Testis (tissue), 2 donors: ENCODE measurements at regions not wholly inside any gene's neighbourhood (a gene's known extent, or its start where the extent isn't known, plus 50 kb on each side); places are given as distances from the start of the nearest gene placed in this dataset.

Source experiments
- DNase-seq: peaks from one replicate; pipeline ENCODE4 v3.0.0-alpha.2; 2019
- H3K27ac ChIP-seq, 2 donors: fragments of 200-600 bp; sonication (generic); one replicate each; pipeline ENCODE4 v1.5.1; 2019
- H3K27me3 ChIP-seq: fragments of 200-600 bp; sonication (generic); one replicate; pipeline ENCODE4 v1.5.1; 2019
- H3K36me3 ChIP-seq: fragments of 200-600 bp; sonication (generic); one replicate; pipeline ENCODE4 v1.5.1; 2017; ENCODE audit warnings: low read depth; ENCODE audit errors: missing control alignments
- H3K4me1 ChIP-seq: fragments of 200-600 bp; sonication (generic); one replicate; pipeline ENCODE4 v1.5.1; 2019
- H3K4me3 ChIP-seq, 2 donors: fragments of 200-600 bp; sonication (generic); one replicate each; pipeline ENCODE4 v1.5.1; 2017 to 2019
- H3K9me3 ChIP-seq: fragments of 200-600 bp; sonication (generic); one replicate; pipeline ENCODE4 v1.5.1; 2017
- POLR2A ChIP-seq: fragments of 450-650 bp; IDR thresholded peaks from one replicate; pipeline ENCODE4 v1.6.1; 2017; ENCODE audit warnings: antibody characterized with exemption, mild to moderate bottlenecking, moderate library complexity
- WGBS, 2 donors: methylation state at CpG; one replicate each; pipeline ENCODE4 v1.1.5; 2018; 5-methylcytosine and 5-hydroxymethylcytosine counted together
- intact Hi-C: fragments of 100-400 bp; cut with DNase I; formaldehyde crosslinking; loops from one replicate; pipeline ENCODE4 v1.15.1; 2023; ENCODE audit warnings: low total_unique reads
- TF ChIP-seq, protein P1 (sequence below), 3 experiments: fragments of 450-650 bp in 2 of 3; fragments of 200-600 bp in 1 of 3; sonication (generic) in 1 of 3; IDR thresholded peaks; one replicate each; pipeline ENCODE4 v1.5.1; 2016 to 2019; ENCODE audit warnings: antibody characterized with exemption in 3 of 3, mild to moderate bottlenecking in 2 of 3, moderate library complexity in 1 of 3

- Histone ChIP-seq H3K9me3 (no peaks in the 10 kb centered on the region), H3K36me3 (no peaks in the 10 kb centered on the region), H3K4me1 (no peaks in the 10 kb centered on the region), H3K27ac (no peak overlapping the region), H3K27me3 (no peaks in the 10 kb centered on the region), H3K4me3 (no peak overlapping the region)
- TF ChIP-seq POLR2A = no peak
- TF ChIP-seq, protein P1, sequence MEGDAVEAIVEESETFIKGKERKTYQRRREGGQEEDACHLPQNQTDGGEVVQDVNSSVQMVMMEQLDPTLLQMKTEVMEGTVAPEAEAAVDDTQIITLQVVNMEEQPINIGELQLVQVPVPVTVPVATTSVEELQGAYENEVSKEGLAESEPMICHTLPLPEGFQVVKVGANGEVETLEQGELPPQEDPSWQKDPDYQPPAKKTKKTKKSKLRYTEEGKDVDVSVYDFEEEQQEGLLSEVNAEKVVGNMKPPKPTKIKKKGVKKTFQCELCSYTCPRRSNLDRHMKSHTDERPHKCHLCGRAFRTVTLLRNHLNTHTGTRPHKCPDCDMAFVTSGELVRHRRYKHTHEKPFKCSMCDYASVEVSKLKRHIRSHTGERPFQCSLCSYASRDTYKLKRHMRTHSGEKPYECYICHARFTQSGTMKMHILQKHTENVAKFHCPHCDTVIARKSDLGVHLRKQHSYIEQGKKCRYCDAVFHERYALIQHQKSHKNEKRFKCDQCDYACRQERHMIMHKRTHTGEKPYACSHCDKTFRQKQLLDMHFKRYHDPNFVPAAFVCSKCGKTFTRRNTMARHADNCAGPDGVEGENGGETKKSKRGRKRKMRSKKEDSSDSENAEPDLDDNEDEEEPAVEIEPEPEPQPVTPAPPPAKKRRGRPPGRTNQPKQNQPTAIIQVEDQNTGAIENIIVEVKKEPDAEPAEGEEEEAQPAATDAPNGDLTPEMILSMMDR (IDR thresholded peaks at IDR 0.05) = no peak
- WGBS, 2 donors = 79 to 81% methylated on average over 3 of the region's 3 CpGs
- intact Hi-C loops = no loop called here
- DNase-seq = no peak
Measured at GRCh38 chr14:97306133-97306759, 509.1 kb downstream of the VRK1 start.

- intact Hi-C loops = no loop called here
- TF ChIP-seq POLR2A = no peak
- TF ChIP-seq, protein P1 (IDR thresholded peaks at IDR 0.05) = no peak
- H3K4me3 ChIP-seq = no peak overlapping the region
- H3K4me1 ChIP-seq = no peaks in the 10 kb centered on the region
- no peaks in the 10 kb centered on the region for H3K27me3 ChIP-seq
- no peak overlapping the region for H3K27ac ChIP-seq
- WGBS, 2 donors = 80 to 82% methylated on average over 4 of the region's 4 CpGs
- no peaks in the 10 kb centered on the region for H3K36me3 ChIP-seq
- DNase-seq = no peak
- H3K9me3 ChIP-seq = no peaks in the 10 kb centered on the region
Measured at GRCh38 chr14:97306760-97307246, 509.6 kb downstream of the VRK1 start.

DNA sequence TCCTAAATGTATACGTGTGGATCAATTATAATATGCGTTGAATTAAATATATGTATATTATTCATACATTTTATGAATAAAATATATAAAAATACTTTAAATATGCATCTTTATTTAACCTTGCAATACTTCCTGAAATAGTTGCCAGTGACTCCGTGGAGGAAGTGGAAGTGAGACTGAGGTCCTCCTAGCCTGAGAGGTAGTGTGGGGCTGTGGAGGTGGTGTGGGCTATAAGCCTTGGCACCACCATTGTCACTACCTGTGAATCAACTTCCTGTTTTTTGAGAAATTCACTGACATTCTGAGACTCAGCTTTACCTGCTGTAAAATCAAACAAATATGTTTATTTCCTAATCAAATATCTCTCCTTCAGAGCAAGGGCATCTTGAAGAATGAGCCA, 514.2 kb downstream of the VRK1 start:
- no peaks in the 10 kb centered on the region for H3K27me3 ChIP-seq
- H3K9me3 ChIP-seq = no peaks in the 10 kb centered on the region
- H3K36me3 ChIP-seq = no peaks in the 10 kb centered on the region
- intact Hi-C loops = no loop called here
- H3K4me3 ChIP-seq = no peak overlapping the region
- no peaks in the 10 kb centered on the region for H3K4me1 ChIP-seq
- no peak overlapping the region for H3K27ac ChIP-seq
- no peak for DNase-seq
- TF ChIP-seq POLR2A = no peak
- TF ChIP-seq, protein P1 (IDR thresholded peaks at IDR 0.05) = no peak
- 87 to 91% methylated on average over 3 of the region's 3 CpGs for WGBS, 2 donors

GRCh38 chr14:97312910-97313309, 515.7 kb downstream of the VRK1 start:
- Histone ChIP-seq H3K9me3 (no peaks in the 10 kb centered on the region), H3K27me3 (no peaks in the 10 kb centered on the region), H3K4me3 (no peak overlapping the region), H3K4me1 (no peaks in the 10 kb centered on the region), H3K27ac (no peak overlapping the region), H3K36me3 (no peaks in the 10 kb centered on the region)
- no peak for TF ChIP-seq POLR2A
- TF ChIP-seq, protein P1 (IDR thresholded peaks at IDR 0.05) = no peak
- intact Hi-C loops = no loop called here
- no peak for DNase-seq

GRCh38 chr14:97315790-97316189, 518.6 kb downstream of the VRK1 start:
- Histone ChIP-seq H3K27me3 (no peaks in the 10 kb centered on the region), H3K27ac (no peak overlapping the region), H3K4me1 (no peaks in the 10 kb centered on the region), H3K9me3 (no peaks in the 10 kb centered on the region), H3K36me3 (no peaks in the 10 kb centered on the region), H3K4me3 (no peak overlapping the region)
- no peak for DNase-seq
- intact Hi-C loops = no loop called here
- no peak for TF ChIP-seq POLR2A
- TF ChIP-seq, protein P1 (IDR thresholded peaks at IDR 0.05) = no peak
- 69 to 73% methylated on average over 5 of the region's 5 CpGs for WGBS, 2 donors
